ENCODE measurements at regions not wholly inside any gene's neighbourhood (a gene's known extent, or its start where the extent isn't known, plus 50 kb on each side); places are given as distances from the start of the nearest gene placed in this dataset.

DNA sequence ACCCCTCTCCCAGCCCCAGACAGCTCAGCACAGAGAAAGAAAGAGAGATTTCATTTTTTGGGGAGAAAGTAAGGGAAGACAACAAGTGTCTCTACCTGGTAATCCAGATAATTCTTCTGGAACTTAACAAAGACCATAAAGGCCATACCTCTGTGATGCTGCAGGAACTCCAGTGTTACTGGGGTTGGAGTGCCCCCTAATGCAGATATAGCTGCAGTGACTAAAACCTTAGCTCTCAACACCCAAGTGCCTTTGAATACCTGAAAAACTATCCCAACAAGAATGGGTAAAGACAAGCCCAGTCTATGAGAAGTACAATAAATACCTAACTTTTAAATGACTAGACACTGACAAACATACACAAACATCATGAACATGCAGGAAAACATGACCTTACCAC, 365.3 kb upstream of the PTCHD4 start:
- H3K9me3 Mint-ChIP-seq = peaks cover 16 to 25% of the 10 kb centered on the region in 2 donors
- peaks cover 0 to 9% of the 10 kb centered on the region in 2 donors for H3K36me3 Mint-ChIP-seq
- H3K27ac Mint-ChIP-seq = no peak overlapping the region
- DNase-seq (ENCODE audit: low spot score in 2 of 2) (no peak), ATAC-seq (no peak)

DNA sequence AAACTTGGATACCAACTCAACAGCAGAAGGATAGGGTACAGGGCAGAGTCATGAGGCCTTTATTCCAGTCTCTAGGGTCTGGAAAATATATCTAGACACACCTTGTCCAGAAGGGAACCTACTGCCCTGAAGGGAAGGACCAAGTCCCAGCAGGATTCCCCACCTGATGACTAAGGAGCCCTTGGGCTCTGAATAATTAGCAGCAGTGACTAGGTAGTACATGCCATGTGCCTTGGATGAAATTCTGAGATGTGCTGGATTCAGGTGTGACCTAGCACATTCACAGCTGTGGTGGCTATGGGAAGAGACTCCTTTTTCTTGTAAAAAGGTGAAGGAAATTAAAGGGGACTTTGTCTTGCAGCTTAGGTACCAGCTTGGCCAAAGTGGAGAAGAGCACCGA, 364.3 kb upstream of the PTCHD4 start:
- peaks cover 11 to 27% of the 10 kb centered on the region in 2 donors for H3K9me3 Mint-ChIP-seq
- no peak for ATAC-seq

DNA sequence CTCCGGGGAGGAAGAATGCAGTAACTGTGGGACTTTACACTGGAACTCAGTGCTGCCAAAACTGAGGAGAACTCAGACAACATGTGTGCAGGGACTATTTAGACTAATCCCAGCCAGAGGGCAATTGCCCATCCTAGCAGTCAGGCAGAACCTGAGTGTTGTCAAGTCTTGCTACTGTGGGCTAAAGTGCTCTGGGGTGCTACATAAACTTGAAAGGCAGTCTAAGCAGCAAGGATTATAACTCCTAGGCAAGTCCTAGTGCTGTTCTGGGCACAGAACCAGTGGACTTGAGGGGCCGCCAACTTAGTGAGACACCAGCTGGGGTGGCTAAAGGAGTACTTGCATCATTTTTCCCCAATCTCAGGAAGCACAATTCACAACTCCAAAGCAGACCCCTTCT, 363.8 kb upstream of the PTCHD4 start:
- Mint-ChIP-seq H3K27ac (no peak overlapping the region), H3K9me3 (peaks cover 11 to 27% of the 10 kb centered on the region in 2 donors), H3K36me3 (peaks cover 0 to 9% of the 10 kb centered on the region in 2 donors)
- DNase-seq (ENCODE audit: low spot score in 2 of 2) = no peak
- no peak for ATAC-seq

More for the DNA sequence above, 364.3 kb upstream of the PTCHD4 start:
- peaks cover 0 to 9% of the 10 kb centered on the region in 2 donors for H3K36me3 Mint-ChIP-seq
- H3K27ac Mint-ChIP-seq = no peak overlapping the region
- DNase-seq (ENCODE audit: low spot score in 2 of 2) = no peak

DNA sequence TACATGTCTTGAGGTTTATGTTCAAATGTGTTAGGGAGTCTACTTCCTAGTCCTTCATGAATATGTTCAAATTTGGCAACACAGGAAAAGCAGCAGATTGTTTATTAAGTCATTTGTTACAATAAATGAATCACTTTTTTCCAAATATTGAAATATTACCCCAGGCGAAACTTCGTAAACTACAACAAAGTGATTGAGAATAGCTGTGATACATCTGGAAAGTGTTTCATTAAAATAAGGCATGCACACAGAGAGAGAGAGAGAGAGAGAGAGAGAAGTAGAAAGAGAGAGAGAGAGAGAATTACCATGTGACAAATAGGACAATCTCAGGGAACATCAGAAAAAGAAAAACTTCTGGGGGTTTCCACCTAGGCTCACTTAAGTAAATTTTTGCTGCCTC, 363.1 kb upstream of the PTCHD4 start:
- peaks cover 11 to 27% of the 10 kb centered on the region in 2 donors for H3K9me3 Mint-ChIP-seq
- peaks cover 0 to 9% of the 10 kb centered on the region in 2 donors for H3K36me3 Mint-ChIP-seq
- DNase-seq (ENCODE audit: low spot score in 2 of 2) (no peak), ATAC-seq (no peak)
- no peak overlapping the region for H3K27ac Mint-ChIP-seq

DNA sequence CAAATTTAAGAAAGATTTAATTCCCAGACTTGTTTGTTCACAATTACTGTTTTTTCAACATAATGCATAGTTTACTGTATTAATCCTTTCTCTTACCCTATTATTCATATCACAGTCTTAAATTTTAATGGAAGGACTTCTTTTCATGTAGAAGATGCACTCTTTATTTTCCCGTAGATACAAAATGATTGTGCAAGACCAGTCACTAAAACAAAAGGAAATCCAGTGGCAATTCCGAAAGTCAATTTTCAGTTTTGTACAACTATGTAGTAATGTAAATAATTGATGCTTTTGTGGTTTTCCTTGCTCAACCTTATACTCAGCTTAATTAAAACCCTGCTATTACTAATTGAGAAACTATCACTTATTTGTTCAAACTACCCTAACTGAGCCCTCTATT, 361.5 kb upstream of the PTCHD4 start:
- Mint-ChIP-seq H3K36me3 (peaks cover 0 to 9% of the 10 kb centered on the region in 2 donors), H3K9me3 (peaks cover 12 to 25% of the 10 kb centered on the region in 2 donors), H3K27ac (no peak overlapping the region)
- ATAC-seq = no peak
- no peak for DNase-seq (ENCODE audit: low spot score in 2 of 2)

DNA sequence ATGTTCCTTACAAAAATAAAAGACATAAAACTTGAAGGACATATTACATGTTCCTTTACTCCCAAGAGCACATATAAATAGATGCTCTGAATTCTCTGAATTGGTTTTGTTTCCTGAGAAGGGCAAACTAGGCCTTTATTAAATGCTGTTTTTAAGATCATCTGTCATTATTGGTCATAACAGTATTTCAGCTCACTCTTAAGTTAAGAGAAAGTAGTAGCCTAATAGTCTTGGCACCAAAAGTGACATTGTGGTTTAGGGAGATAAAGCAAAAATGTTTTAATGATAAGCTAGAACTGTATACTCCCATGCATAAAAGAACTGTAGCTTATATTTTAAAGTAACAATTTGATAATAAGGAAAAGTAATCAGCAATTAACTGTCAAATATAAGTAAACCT, 361.1 kb upstream of the PTCHD4 start:
- peaks cover 15 to 27% of the 10 kb centered on the region in 2 donors for H3K9me3 Mint-ChIP-seq
- no peak for DNase-seq (ENCODE audit: low spot score in 2 of 2)
- ATAC-seq = no peak
- peaks cover 0 to 9% of the 10 kb centered on the region in 2 donors for H3K36me3 Mint-ChIP-seq
- H3K27ac Mint-ChIP-seq = no peak overlapping the region

DNA sequence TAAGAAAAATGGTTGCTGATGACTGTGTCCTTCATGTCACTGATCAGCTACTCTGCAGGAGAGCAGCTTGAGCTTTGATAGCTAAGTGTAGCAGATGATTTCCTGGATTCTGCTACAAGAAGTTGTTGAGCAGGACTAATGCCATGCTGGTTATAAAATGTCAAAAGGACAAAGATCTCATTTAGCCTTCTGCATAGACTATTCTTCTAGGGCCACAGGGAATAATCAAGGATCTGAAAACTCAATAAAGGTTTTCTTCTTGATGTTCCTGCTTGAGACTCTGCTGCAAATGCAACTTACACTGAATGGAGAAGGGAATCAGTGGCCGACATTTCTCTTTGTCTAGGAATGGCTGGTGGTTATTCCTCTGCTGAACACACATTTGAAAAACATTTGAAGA, 360.3 kb upstream of the PTCHD4 start:
- H3K27ac Mint-ChIP-seq = no peak overlapping the region
- ATAC-seq (no peak), DNase-seq (ENCODE audit: low spot score in 2 of 2) (no peak)
- peaks cover 0 to 9% of the 10 kb centered on the region in 2 donors for H3K36me3 Mint-ChIP-seq
- peaks cover 11 to 22% of the 10 kb centered on the region in 2 donors for H3K9me3 Mint-ChIP-seq

DNA sequence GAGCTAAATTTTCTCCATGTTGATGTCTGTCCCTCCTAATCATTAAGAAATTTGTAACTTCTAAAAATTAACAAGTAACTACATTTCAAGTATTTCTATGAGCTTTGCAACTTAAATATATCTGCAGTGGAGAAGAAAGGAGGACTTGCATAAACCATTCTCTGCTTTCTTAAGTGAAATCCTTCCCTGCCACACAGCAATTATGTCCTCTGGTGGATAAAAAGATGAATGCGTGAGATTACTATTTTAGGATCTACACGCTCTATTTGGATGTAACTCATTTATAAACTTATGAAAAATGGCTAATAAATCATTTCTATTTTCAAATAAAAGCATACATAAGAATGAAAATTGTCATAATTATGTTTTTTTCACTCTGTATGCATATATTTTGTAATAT, 338.0 kb upstream of the PTCHD4 start:
- H3K36me3 Mint-ChIP-seq = peaks cover 0 to 6% of the 10 kb centered on the region in 2 donors
- H3K27ac Mint-ChIP-seq = no peak overlapping the region
- ATAC-seq (no peak), DNase-seq (ENCODE audit: low spot score in 2 of 2) (no peak)
- H3K9me3 Mint-ChIP-seq = peaks cover 8 to 30% of the 10 kb centered on the region in 2 donors

DNA sequence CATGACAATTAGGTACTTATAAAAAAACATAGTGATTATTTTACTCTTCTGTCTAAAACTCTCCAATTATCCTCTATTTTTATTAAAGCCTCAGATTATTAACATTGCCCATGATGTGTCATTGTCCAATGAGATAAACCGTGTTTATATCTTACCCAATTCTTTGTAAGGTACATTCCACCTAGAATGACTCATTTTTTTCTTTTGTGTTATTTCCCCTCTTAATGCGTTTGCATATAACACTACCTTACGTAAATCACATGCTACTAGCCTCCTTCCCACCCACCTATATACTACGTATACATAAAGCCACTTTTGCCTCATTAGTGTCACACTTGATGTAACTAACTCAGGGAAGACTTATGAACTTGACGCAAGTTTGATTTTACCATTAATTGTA, 336.3 kb upstream of the PTCHD4 start:
- DNase-seq (ENCODE audit: low spot score in 2 of 2) (no peak), ATAC-seq (no peak)
- H3K36me3 Mint-ChIP-seq = peaks cover 0 to 6% of the 10 kb centered on the region in 2 donors
- H3K9me3 Mint-ChIP-seq = peaks cover 4 to 23% of the 10 kb centered on the region in 2 donors
- H3K27ac Mint-ChIP-seq = no peak overlapping the region

DNA sequence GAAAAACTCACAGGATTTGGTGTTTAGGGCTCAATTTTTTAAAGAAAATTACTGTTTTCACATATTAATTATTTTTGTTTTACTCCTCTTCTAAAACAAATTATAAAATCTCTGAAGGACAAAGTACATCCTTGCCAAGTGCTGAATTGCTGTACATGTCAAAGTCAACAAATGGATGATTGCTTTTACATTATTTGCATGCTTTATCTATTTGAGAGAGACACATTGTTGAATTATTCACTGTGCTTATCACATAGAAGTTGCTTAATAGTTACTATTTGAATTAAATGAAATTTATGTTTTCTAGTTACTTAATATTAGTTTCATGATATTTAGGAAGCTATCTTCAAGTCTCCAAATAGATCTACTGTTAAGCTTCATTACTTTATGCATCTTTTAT, 318.6 kb upstream of the PTCHD4 start:
- no peak overlapping the region for H3K27ac Mint-ChIP-seq
- peaks cover 9 to 16% of the 10 kb centered on the region in 2 donors for H3K9me3 Mint-ChIP-seq
- no peaks in the 10 kb centered on the region for H3K36me3 Mint-ChIP-seq
- DNase-seq (ENCODE audit: low spot score in 2 of 2) (no peak), ATAC-seq (no peak)

DNA sequence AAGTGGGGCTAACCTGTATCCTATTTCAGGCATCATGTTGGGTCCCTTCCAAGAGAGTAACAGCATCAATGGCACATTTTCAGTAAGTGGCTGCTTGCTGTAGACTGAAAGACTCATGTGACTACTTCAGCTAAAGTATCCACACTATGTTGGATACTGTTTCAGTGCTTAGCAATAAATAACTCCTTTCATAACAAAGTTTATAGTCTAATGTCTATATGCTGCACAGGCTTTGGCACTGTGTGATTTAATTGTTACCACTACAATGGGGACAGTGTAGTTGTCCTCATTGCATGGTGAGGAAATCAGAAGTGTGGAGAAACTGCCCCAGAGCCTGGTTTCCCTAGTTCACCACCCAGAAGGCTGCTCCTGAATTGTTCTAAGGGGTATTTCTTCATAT, 318.0 kb upstream of the PTCHD4 start:
- H3K27ac Mint-ChIP-seq = no peak overlapping the region
- H3K36me3 Mint-ChIP-seq = no peaks in the 10 kb centered on the region
- ATAC-seq (no peak), DNase-seq (ENCODE audit: low spot score in 2 of 2) (no peak)
- H3K9me3 Mint-ChIP-seq = peaks cover 9 to 16% of the 10 kb centered on the region in 2 donors

DNA sequence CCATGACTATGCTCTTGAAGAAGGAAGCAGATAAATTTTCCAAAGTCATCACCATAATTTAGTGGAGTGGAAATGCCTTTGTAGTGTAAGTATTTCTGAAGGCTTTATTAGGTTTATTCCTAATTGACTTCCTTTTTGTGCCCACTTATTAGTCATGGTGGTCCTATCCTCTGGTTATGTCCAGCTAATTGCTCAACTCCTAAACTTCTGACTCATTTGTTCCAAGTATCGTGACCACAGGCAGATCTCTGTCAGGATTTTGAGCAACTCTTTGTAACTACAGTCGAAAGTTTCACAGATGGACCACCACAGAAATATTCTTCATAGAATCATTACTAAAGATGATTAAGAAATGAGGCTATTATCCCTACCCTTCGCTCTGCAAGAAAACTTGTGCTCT, 315.6 kb upstream of the PTCHD4 start:
- peaks cover 9 to 11% of the 10 kb centered on the region in 2 donors for H3K9me3 Mint-ChIP-seq
- no peaks in the 10 kb centered on the region for H3K36me3 Mint-ChIP-seq

DNA sequence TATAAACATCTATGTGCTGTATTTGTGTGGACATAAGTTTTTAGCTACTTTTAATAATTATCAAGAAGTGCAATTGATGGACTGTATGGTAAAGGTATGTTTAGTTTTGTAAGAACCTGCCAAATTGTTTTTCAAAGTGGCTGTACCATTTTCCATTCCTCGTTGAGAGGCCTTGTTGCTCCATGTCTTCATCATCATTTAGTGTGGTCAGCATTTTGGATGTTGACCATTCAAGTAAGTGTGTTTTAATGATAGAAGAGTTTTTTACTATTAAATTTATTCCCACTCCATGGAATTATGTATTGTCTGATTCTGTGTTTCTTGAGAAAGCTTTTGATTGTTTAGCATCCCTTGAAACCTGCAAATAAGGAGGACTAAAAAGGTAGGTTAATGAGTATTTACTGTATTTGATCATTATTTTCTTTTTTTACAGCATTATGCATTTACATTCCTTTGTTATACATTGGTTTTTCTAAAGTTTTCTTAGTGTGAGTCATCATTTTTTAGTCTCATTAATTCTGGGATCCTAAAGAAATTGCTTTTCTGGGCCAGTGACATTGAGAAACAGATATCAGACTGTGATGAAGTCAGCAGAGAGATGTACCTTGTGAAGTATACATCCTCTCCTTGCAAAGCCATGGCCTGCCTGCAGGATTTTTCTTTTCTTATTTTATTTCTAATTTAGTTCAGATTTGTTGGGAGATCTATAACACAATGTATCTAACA, 312.8 kb upstream of the PTCHD4 start:
- DNase-seq (ENCODE audit: low spot score in 2 of 2) (no peak), ATAC-seq (no peak)
- Mint-ChIP-seq H3K36me3 (no peaks in the 10 kb centered on the region), H3K27ac (no peak overlapping the region), H3K9me3 (peaks cover 0 to 9% of the 10 kb centered on the region in 2 donors)

More for the DNA sequence above, 315.6 kb upstream of the PTCHD4 start:
- no peak overlapping the region for H3K27ac Mint-ChIP-seq
- no peak for DNase-seq (ENCODE audit: low spot score in 2 of 2)
- no peak for ATAC-seq

DNA sequence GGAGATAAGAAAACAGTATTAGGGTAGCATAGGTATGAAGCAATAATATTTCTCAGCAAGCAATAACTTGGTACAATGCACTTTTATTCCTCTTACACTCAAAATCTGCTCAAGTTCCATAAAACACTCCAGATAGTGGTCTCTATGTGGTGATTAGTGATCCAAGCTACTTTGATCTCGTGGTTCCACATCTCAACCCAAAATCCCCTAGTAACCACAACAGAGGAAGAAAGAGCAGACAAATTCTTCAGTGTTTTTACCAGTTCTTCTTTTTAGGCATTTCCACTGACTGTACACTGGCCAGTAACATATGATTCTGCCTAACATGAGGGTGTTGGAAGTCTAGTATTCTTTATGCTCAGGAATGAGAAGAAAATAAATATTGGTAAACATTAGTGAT, 309.0 kb upstream of the PTCHD4 start:
- Mint-ChIP-seq H3K27ac (no peak overlapping the region), H3K36me3 (no peaks in the 10 kb centered on the region), H3K9me3 (peaks cover 2 to 10% of the 10 kb centered on the region in 2 donors)
- DNase-seq (ENCODE audit: low spot score in 2 of 2) (no peak), ATAC-seq (no peak)

DNA sequence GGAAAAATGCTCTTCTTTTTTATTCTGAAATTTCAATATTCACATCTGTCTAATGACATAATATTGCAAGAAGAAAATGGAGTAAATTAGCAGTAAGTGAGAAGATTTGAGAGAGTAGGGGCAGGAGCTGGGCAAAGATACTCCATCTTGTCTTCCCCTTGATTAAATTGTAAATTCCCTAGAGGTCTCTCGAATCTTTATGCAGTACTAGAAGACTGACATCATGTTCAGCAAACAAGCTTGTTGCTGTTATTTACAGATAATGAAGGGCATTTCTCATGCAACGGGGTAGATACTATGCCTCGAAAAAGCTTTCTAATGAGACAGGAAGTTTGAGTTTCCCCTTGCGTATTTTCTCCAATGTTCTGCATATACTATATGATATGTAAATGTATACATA, 306.9 kb upstream of the PTCHD4 start:
- no peak for ATAC-seq
- Mint-ChIP-seq H3K9me3 (peaks cover 5 to 10% of the 10 kb centered on the region in 2 donors), H3K36me3 (no peaks in the 10 kb centered on the region), H3K27ac (no peak overlapping the region)
- no peak for DNase-seq (ENCODE audit: low spot score in 2 of 2)

DNA sequence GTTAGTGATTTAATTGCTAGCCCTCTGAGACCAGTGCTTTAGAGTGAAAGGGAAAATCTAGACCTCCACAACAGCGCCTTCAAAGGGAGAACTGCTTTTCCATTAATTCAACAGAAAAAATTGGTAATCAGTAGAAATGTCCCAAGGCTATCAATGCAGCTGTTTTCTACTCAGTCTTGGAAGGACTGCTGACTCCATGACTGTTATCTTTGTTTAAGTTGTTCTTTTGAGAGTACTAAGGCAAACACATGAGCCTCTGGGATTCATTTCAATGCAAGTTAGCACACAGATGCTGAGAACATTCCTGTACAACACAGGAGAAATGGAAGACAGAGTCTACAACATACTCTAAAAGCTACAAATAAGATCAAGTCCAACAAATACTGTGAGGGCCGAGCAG, 301.7 kb upstream of the PTCHD4 start:
- Mint-ChIP-seq H3K27ac (no peak overlapping the region), H3K9me3 (peaks cover 5% of the 10 kb centered on the region in 2 donors), H3K36me3 (no peaks in the 10 kb centered on the region)
- DNase-seq (ENCODE audit: low spot score in 2 of 2) = no peak
- ATAC-seq = no peak

DNA sequence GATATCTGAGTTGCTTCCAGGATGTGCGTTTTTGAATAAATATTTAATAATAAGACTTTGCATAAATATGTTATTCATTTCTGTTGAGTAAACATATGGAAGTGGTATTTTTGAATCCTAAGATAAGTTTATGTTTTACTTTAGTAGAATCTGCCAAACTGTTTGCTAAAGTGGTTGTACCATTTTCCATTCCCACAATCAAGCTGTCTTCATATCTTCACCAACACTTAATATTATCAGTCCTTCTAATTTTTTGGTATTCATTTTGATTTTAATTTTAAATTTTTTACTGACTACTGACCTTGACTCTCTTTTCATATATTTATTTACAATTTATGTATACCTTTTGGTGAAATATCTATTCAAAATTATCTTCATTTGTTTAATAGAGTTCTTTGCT, 293.9 kb upstream of the PTCHD4 start:
- H3K9me3 Mint-ChIP-seq = peaks cover 10% of the 10 kb centered on the region in 2 donors
- no peak overlapping the region for H3K27ac Mint-ChIP-seq
- DNase-seq (ENCODE audit: low spot score in 2 of 2) (no peak), ATAC-seq (no peak)
- H3K36me3 Mint-ChIP-seq = no peaks in the 10 kb centered on the region

DNA sequence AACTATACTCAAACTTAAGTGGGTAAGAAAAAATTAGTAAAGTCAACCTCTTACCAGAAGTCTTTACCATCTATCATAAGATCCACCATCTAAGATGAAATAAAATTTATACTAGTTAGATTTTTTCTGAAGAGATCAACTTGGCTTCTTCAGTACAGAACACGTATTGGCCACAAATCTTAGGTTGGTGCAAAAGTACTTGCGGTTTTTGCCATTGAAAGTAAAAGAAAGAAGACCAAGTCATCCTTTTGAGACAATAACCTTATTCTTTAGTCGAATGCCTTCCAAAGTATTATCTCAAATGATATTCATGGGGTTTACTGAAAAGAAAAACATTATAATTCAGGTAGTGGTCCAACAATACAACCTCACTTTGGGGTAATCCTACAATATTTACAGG, 292.6 kb upstream of the PTCHD4 start:
- ATAC-seq = no peak
- DNase-seq (ENCODE audit: low spot score in 2 of 2) = no peak
- no peaks in the 10 kb centered on the region for H3K36me3 Mint-ChIP-seq
- no peak overlapping the region for H3K27ac Mint-ChIP-seq
- H3K9me3 Mint-ChIP-seq = peaks cover 16 to 17% of the 10 kb centered on the region in 2 donors

Data from activated naive CD4-positive, alpha-beta T cell treated with anti-CD3 and anti-CD28 coated beads, Interleukin-2, amount 50 U/mL, for 72 hours (primary cell).